Fibroblast of skin of scalp (primary cell): ENCODE measurements at regions not wholly inside any gene's neighbourhood (a gene's known extent, or its start where the extent isn't known, plus 50 kb on each side); places are given as distances from the start of the nearest gene placed in this dataset.
A peak's percentile ranks its signal among the peaks of the same experiment; 100 is the strongest.

Source experiments
- DNase-seq: peaks from one replicate; pipeline ENCODE4 v3.0.0-alpha.2; 2013

DNA sequence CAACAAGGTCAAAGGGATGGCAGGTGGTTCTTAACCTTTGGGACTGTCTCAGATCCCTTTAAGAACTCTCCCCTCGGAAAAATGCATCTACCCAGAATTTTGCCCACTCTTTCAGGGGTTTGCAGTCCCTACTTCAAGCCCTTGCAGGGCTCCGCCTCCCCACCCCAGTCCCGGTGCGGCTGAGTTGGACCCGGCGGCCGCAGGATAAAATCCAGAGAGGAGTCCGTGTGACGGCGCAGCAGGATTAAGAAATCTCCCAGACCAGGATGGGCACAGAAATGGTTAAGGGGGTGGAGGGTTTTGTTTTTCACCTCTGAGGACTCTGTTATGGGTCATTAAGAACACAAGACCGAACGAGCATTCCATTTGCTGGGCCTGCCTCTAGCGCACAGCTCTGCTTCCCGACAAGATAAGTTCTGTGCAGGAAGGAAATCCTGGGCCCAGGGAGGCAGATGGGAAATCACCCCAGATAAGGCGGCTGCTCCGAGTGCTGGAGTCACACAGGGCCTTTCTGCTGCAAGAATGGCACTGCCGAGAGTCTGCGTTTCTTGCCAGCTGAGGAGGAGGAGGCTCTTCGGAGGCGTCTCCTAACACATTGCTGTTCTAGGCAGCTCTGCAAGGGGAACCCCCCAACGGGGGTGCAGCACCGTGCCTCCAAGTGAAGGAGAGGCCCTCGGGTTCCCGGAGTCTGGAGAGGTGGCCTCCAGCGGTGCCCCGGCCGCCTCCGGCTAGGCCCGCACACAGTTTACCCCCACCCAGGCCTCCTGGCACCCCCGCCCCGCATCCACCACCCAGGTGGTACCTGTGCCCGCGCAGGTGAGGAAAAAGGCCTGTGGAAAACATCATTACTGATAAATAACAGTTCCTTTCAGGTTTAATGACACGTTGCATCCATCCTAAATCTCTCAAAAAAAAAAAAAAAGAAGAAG, 277.6 kb downstream of the BCOR start:
- no peak for DNase-seq

DNA sequence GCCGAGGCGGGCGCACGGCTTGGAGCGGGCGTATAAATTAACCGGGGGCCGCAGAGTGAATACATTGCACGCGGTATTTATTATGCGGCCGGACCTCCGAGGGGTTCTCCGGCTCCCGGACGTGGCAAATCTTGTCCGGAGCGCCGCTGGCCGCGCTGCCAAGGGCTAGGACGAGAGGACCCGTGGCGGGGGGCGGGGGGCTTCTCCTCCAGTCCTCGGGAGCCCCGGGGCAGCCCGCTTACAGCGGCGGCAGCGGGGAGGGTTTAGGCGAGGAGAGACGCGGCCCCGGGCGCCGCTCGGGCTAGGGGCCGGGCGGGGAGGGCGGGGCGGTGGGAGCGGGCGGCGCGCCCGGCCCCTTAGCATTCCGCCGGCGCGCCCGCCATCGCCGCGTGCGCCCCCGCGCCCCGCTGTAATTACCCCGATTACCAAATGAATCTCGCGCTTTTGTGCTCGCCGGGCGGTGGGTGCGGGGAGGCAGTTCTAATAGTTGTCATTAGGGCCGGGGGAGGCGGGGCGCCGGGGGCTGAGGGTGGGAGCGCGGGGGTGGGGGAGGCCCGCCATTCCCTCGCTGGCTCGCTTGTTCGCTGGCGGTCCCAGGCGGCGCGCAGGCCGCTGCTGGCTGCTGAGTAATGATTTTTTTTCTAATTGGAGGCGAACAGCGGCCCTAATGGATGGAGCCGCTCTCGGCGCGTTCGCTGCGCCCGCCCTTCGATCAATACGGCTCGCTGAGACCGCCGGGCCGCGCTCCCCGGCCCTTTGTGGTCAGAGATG, 276.6 kb downstream of the BCOR start:
- DNase-seq, result peak; percentile 33

DNA sequence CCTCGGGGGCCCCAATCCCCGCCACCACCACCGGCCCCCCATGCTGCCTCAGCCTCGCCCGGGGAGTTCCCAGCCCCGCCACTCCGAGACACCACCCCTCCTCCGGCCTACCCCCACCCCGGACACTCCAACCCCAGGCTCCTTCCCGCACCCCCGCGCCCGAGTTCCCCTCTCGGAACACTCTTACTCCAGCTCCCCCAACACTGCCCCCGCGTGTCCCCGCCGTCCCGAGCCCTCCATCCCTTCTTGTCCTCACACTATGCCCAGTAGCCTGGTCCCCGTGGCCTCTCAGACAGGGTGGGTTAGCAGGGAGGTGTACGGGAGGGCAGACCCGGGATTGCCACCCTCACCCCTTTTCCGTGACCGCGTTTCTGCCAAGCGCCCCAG, 276.1 kb downstream of the BCOR start:
- DNase-seq, result no peak

DNA sequence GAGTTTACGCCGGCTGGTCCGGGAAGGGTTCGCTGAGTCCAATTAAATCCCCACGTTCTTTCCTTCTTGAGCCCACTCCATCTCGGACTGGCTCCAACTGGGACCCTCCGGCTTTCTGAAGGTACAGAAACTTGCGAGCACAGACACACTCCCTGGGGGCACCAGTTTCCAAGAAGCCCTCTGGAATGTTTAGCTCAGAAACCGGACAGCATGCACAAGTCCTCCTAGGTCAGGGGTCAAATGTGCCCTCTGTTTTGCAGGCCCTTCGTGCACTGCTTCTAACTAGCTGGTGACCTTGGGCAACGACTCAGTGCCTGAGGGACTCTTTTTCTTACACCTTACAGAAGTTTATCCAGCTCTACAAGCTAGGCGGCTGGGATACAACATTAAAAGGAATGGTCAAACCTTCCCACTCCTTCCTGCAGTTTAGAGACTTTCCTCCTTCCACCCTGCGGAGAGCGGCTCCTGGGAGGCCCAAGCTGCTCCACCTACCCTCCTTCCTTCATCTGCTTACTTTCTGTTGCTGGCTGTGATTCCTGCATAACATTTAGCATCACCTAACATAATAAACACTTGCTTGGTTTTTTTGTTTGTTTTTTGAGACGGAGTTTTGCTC, 275.5 kb downstream of the BCOR start:
- DNase-seq, result no peak

DNA sequence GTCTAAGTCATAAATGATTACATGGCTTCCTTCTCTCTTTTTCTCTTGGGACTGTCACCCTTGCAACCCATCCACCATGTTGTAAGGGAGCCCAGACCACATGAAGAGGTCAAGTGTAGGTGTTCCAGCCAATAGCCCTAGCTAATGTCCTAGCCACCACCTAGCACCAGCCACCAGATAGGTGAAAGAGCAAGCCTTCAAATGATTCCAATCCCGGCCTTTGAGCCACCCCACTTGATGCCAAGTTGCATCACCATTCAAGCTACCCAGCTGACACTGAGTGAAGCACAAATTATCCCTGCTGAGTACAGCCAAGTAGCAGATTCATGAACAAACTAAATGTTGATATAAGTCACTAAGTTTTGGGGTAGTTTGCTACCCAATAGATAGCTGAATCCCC, 274.3 kb downstream of the BCOR start:
- no peak for DNase-seq

DNA sequence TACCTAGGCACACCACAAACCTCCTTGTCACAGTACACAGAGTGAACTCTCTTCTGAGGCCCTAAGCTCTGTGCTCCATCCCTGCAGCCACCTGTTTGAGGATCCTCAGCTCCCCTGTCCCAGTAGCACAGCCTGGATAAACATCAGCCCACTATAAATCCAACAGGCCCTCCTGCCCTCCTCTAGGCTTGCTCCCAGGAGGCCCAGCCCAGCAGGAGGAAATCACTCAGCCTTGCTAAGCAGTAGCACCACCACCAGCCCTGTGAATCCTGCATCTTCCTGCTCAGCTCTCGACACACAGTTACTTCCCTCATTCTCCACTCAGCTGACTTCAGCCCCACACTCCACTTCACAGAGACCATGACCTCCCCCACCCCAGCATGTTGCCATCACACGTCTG, 273.9 kb downstream of the BCOR start:
- DNase-seq, result no peak

DNA sequence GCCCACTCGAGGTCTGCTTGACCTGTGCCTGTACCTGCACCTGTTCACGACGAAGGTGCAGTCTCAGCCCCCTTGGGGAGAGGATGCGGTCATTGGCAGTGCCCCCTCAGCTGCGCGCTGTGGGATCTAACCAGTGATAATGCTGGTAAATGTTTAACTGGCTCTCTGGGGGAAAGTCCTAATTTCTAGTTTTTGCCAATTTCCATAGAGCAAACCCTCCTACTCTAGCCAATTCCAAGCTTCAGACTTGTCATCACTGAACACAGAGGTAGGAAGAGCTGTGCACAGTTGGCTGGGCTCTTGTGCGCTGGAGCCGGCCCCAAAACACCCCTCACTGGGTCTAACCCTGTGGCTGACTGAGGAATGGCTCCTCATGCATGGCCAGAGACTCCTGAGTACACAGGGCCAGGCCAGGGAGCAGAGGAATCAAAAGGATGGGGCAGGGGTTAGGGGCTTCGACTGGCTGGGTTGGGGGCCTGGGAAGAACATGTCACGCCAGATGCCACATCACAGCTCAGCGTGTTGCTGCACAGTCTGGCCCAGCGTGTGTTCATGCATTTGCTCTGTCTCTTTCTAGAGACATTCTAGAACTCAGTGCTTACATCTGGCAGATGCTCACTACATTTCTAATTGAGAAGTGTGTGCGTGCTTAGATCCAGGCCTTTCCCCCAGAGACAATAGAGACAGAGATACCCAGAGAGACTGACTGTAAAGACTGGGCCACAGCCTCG, 270.8 kb downstream of the BCOR start:
- no peak for DNase-seq

DNA sequence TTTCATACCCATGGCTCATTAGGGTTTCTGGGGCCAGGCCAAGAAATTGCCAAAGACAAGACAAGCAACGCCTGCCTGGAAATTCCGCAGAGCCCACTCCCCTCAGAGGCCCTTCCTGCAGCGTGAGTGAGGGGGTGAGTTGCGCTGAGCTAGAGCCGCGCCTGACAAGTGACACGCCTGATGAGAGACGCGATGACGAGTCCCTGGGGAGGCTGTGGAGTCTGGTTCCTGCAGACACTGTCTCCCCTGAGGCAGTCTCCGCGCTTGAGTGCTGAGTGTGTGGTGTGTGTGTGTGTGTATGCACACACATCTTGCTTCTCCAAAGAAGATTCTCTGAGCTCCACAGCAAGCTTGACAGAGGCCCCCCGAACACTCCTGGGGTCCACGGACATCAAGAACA, 269.8 kb downstream of the BCOR start:
- no peak for DNase-seq

DNA sequence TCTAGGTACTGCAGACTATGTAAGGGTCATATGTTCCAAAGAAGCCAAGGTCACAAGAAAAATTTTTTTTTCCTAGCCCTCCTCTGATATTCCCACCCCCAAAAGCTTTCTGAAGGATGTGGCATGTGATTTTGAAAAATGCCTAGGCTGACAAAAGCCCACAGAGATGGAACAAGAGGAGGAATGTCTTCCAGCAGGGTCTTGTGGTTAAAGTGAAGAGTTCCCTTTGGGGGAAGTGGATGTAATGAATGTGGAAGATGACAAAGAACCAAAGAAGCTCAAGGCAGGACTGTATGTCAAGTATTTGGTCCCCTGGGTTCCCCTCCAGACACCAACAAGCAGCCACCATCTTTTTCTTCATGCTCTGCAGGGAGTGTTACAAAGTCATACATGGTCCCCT, 268.8 kb downstream of the BCOR start:
- DNase-seq, result peak; percentile 76

DNA sequence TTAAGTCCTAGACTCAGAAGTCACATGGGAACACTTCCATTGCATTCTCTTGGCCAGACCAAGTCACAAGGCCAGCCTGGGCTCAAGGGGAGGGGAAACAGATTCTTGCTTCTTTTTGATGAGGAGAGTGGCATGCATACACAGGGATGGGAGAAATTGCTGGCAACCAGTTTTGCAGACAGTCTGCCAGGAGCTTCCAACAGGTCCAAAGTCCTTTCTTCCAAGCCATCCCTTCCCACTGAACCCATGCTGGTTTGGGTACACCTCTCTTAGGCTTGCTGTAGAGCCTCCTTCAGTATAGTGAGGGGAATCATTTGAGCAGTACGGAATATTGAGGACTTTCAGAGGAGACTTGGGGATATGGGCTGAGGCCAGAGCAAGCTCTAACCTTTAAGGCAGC, 267.8 kb downstream of the BCOR start:
- no peak for DNase-seq

DNA sequence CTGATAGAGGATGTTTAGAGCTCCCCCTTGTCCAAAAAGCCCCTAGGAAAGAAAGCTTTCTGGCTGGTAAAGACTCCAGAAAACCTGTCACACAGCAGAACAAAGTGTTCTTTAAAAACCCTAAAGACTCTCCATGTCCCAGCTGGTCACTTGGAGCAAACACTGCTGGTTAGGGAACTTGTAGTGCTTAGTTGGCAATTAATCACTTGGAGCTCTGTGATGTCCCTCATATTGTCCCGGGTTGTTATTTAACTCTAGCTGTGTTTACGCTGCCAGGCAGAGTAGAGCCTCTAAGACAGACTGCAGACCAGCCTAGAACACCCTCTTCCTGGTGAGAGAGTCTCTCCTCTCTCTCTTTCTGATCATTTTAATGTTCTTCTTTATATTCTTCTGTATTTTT, 267.3 kb downstream of the BCOR start:
- DNase-seq, result no peak

DNA sequence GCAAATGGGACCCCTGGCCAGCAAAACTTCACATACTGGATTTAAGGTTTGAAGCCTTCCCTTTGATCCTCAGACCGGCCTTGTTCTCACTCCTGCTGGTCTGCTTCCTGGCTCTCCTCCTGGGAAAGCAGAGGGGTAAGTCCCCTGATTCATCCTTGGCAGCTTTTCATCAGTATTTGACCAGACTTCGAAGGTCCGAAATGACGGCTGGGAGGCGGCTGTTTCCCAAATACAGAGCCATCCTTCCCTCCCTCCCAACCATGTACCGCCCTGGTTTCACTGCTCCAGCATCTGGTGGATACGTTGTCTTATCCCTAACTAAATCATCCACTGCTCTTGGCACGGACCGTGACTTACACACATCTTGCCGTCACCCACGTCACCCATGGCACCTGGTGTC, 265.5 kb downstream of the BCOR start:
- DNase-seq, result no peak

DNA sequence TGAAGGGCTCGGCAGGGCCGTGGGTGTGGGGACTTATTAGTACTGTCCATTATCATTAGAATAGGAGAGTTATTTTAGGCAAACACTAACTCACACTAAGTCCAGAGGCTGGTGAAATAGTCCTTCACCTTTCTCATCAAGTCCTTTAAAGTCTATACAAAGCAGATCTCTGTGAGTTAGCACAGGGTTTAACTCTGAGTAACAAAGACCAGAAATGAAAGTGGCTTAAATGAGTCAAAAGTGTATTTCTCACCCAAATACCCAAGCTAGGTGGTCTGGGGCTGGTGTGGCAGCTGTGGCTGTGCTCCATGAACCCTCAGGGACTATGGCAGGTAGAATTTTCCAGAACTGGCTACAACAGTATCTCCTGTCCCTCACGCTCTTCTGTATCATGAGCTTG, 263.2 kb downstream of the BCOR start:
- no peak for DNase-seq

DNA sequence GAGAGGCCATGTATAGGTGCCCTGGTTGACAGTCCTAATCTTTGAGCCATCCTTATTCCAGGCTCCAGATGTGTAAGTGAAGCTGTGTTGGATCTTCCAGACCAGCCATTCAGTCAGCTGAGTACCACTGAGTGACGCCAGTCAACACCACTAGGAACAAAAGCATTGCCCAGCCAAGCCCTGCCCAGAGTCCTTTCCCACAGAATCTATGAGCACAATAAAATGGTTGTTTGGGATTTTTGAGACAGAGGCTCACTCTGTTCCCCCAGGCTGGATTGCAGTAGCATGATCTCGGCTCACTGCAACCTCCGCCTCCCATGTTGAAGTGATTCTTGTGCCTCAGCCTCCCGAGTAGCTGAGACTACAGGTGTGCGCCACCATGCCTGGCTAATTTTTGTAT, 262.5 kb downstream of the BCOR start:
- no peak for DNase-seq

DNA sequence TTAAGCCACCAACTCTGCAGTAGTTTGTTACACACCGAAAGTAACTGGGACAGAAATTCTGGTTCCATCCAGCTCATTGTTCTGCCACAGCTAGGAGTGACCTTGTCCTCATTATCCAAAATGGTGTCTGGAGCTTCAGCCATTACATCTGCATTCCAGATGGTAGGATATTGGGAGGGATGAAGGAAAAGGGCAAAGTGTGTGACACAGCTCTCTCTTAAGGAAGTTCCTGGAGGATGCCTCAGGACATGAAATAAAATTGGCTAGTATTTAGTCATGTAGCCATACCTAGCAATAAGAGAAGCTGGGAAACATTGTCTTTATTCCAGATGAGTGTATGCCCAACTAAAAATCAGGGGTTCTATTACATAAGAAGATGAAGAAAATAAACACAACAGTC, 262.0 kb downstream of the BCOR start:
- DNase-seq, result no peak

DNA sequence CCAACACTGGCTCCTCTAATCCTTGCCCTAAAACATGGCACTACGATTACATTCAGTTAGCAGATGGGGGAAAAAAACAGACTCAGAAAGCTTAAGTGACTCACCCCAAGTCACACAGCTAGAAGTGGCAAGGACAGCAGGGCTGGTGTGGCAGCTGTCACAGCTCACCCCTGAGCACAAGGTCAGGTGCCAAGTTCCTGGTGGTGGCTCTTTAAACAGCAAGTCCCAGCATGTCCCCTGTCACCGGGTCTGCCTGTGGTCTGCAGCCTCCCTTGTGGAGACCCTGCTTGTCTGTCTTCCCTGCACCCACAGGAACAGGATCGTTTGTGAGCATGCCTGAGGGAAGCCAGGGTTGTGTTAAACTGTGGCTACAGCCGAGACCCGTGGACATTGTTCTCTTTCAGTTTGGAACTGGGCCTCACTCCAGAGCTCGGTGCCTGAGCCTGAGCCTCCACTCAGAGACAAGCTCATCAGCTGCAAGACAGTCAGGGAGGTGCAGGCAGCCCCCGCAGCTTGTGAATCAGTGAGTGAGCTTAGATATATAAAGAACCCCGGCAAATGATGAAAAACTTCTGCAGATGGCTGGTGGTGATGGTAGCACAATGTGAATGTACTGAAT, 260.8 kb downstream of the BCOR start:
- DNase-seq, result no peak

DNA sequence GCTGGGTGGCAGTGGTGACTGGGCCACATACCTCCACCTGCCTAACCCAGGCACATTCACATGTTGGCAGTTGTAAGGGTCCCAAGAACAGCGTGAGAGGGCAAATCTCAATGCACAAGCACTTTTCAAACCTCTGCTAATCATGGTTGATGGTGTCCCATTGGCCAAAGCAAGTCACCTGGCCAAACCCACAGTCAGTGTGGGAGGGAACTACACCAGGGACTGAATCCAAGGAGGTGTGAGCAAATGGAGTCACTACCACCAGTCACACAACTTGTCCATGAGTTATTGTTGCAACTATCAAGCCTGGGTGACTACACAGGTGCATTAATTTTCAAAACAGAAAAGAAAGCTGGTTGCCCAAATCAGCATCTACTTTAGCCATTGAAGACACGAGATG, 260.1 kb downstream of the BCOR start:
- no peak for DNase-seq

DNA sequence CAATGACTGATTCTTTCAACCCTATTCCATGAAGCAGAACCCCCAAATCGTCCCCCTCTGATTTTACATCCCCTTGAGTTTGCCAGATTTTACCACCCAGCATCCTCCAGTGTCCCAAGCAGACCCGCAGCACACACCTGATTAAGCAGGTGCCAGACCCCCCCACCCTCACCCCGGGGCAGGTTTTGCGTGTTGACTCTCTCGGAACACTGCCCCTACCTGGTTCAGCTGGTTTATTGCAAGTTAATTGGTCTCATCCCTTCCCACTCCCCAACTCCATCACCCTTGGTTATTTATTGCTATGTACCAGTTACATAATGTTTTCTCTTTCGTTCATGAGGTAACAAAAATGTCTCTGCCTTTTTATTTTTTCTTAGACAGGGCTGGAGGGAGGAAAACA, 258.4 kb downstream of the BCOR start:
- no peak for DNase-seq

DNA sequence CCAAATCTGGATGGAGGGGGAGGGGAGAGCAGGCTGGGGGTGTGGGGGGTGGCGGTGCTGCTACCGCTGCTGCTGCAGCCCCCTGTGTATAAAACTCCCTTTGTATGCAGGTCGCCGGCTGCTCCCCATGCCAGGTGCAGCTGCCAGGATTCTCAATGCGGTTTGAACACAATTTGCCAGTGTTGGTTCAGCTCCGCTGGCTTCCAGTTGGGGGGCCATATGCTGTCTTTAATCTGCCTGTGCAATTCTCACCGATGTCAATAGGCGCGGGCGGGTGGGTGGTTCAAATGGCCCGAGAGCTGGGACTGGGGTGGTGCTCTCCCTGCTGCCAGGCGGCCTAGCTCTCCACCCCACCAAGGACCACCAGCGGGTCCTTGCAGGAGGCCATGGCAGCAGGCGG, 257.6 kb downstream of the BCOR start:
- no peak for DNase-seq

DNA sequence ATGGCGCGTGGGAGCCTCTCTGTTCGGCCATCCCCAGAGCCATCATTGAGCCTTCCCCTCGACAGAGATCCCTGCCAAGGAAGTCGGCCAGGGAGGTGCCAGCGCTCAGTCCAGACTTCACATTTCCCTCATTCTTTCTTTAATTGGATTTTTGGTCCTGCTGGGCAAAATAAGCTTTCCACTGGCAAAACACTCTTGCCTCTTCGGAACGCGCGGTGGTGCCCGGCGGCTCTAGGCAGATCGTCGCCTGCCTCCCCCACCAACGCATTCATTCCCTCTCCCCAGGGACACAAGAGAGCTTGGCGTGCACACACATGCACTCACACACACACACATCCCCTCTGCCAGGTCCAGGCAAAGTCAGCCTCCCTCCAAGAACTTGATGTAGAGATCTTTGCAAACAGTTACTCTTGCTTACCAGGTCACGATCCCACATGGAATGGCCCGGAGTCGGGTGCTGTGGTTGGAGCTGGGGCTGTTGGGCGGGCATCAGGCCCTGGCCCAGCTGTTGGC, 257.1 kb downstream of the BCOR start:
- no peak for DNase-seq

DNA sequence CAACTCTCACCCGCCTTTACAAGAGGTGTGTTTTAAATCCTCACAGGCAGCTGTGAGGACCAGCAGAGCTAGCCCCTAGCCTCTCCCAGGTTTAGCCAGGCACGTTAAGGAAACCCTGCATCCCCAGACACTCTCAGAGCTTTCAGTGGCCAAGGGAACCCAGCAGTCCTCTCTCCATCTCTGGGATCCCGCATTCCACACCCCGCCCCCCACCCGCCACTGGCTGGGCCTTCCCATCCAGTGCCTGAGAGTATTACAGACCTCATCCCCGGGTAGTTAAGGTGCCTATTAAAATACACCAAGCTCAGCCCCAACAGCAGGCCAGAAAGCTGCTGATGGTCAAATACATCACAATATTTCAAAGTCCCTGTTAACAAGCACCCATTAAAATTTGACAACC, 256.2 kb downstream of the BCOR start:
- DNase-seq, result no peak

DNA sequence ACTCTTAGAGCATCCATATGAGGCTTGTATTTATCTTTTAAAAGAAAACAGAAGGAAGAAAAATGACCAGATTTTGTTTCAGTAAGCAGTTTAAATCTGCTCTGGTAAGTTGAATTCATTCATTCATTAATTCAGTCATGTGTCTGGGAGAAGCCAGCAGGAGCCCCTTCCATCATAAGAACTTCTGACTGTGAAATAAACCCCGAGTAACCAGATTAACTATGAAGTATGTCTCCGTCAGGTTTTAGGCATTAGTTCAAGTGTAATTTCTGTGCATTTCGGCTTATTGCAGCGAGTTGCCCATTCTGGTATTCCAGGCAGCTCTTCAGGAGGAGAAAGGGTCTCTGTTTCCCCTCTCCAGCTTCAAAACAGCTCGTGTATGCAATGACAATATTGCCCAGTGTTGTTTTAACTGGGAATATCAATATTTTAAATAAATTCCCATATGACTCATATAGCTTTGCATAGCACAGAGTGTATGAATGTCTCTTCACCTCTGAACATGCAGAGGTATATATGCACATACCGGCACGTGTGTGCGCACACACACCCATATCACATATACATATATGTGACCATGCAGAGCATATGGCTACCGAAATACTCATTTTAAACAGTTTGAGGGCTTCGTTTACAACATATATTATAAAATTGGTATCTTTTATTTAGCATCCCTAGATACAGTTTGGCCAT, 255.3 kb downstream of the BCOR start:
- no peak for DNase-seq
